NCI-H82 (cell line): ENCODE measurements at regions not wholly inside any gene's neighbourhood (a gene's known extent, or its start where the extent isn't known, plus 50 kb on each side); places are given as distances from the start of the nearest gene placed in this dataset.

Experiments used
- DNase-seq: peaks from one replicate; lab custom pipeline; 2025; lab: John Stamatoyannopoulos, UW

- DNase-seq, result no peak
These were observed 612.1 kb upstream of the MGMT start for GRCh38 chr10:128854963-128855362.

DNA sequence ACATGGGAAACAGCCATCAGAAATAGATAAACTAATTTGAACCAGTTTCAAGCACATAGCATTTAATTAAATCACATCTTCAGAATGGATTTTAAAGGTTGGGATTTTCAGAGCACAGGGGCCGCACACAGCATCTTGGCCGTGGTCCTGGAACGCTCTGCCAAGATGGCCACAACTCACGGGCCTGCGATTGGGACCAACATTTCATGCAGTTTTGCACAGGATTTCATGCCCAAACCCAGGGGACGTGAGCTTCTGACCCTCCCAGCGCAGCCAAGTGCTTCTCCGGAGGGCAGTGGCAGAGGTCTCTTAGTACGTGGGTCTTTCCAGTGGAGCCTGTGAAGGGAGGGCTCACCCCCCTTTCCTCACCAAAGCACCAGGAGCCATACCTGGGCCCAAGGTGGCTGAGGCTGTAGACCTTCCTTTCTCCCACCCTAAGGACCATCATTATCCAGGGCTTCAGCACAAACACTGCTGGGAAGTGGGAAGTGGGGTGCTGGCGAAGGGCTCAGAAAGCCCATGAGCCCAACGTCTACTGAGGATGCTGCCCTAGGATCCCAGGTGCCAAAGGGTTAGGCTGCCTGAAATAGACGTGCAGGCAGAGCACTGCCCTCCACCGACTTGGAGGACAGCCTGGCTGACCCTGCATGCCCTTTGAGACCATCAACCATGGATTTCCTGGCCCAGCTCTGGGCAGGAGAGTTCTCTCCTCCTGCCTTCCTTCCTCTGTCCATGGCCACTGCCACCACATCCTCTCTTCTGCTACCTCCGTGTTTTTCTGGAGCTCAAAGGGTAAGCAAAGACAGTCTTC, 611.2 kb upstream of the MGMT start:
- DNase-seq, result no peak

- DNase-seq, result peak; percentile 46
These were observed 607.2 kb upstream of the MGMT start for GRCh38 chr10:128859738-128860386.

GRCh38 chr10:128860574-128860973, 606.5 kb upstream of the MGMT start:
- DNase-seq, result no peak

DNA sequence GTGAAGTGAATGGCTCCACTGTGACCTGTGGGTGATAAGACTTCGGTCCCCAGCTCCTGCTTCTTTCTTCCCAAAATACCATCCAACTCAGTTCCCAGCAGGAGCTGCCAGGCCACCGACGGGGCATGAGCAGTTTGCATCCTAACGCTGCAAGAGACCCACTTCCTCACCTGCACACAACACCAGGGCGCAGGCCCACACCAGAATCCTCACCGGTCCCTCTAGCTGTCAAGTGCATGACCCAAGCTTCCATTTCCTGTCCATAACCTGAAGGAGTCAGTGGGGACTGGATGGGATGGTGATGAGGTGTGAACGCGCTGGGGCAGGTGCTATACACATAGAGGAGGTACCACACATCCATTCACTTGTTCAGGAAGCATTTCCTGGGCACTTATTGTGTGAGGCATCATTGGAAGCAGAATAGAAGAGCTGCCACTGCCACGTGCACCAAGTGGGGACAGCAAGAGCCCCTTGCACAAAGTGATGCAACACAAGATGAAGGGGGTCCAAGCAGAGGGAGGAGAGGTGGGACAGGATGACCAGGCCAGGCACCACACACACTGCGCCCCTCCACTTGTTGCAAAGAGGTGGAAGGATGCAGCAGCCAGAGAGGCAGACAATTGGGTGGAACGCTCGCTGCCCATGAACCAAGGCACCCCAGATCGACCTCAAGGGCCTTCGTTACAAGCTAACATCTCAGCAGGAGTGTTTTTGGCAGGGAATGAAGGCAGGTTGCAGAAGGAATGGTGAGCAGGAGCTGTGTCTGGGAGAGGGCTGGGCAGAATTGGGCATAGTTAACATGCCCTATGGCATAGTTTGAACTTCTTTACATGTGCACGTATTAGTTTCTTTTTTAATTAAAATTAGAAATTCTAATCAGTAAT, 605.8 kb upstream of the MGMT start:
- no peak for DNase-seq

- no peak for DNase-seq
These were observed 603.6 kb upstream of the MGMT start for GRCh38 chr10:128863411-128863810.

GRCh38 chr10:128863823-128864405, 603.1 kb upstream of the MGMT start:
- DNase-seq, result no peak

DNA sequence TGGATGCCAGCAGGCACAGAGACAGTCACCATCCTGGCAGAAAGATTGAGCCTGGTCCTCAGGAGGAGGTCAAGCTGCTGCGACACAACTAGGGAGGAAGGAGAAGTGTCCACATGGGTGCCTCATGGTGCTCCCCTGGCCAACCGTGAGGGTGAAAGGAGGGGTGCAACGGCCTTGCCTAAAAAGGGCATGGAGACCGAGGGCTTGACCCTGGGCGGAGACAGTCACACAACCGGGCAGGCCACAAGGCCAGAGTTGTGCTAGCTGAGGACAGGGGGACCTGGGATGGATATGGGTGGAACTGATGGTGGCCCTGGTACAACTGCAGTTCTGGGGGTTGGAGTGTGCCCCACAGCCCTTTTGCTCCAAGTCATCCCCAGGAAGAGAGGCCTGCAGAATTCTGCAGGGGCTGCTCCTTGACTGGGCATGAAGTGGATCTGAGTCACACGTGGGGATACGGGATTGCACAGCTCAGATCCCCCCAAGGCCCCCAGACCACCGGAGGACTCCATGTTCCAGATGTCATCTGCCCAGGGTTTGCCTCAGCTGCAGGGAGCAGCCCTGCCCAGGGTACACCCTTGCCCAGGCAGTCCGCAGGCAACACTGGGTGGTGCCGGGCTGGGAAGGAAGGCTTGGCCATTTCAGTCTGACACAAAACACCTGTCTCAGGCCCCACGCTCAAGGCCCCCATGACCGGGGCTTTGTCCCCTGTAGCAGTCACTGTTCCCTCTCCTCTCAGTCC, 602.3 kb upstream of the MGMT start:
- no peak for DNase-seq

- no peak for DNase-seq
These were observed 601.4 kb upstream of the MGMT start for GRCh38 chr10:128865436-128866195.

DNA sequence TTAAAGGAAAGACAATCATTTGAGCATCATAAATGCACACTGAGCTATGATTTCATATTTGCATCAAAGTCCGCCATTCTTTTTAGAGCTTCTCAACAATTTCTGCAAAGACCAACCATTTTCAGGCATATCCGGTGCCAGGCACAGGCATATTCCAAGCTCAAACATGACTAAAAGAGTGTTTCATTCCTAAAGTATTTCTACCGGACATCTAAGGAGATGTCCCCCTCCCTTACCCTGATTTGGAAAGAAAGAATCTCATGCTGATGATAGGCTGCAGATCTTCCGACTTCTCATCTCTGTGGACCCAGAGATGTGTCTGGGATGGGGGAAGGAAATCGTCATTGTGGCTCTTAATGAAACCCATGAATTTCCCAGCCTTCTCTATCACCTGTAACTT, 600.5 kb upstream of the MGMT start:
- DNase-seq, result no peak

DNA sequence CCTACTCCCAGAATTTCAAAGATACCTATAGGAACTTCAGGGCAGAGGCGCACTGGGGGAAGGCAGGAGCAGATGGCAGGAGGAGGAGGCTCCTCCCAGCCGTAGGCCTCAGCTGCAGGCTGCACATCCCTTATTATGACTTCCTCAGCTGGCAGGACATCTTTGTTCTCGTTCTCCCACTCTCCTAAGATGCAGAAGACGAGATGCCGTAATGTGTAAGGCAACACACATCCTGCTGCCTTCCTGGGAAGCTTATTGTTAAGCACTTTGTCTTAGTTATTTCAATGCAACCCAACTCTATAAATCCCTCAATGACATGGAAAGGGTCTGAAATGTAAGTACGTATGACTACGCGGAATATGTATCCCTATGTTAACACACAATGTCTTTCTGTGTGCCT, 599.8 kb upstream of the MGMT start:
- DNase-seq, result no peak

DNA sequence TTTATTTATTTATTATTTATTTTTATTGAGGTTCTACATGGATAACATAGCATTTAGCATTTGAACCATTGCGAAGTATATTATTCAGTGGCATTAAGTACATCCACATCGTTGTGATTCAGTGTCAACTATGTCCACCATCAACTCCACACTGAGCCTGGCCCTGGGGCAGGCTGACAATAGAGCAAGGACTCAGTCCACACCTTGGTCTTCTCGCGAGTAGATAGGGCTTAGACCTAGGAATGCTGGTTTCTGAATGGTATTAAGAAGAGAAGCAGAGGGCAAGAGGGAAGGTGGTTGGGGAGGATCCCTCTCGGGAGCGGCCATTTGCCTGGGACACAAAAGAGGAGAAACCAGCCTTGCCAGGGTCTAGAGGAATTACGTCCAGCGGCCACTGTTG, 599.2 kb upstream of the MGMT start:
- DNase-seq, result no peak

DNA sequence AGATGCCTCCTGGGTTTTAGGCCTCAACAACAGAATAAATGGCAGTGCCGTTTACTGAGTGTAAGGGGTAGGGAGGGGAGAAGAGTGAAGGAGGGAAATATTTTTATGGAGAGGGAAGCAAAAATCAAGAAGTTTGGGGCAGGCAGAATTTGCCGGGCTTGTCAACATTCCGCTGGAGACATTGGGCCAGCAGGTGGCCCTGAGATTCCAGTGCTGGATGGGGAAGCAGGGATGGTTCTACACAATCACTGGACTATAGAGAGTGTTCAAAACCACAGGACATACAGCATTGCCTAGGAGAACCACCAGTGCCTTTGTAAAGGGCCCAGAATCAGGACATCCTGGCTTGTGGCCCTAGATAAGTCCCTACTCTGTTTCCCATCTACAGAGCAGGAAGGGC, 598.6 kb upstream of the MGMT start:
- no peak for DNase-seq

GRCh38 chr10:128869101-128869749, 597.8 kb upstream of the MGMT start:
- no peak for DNase-seq

DNA sequence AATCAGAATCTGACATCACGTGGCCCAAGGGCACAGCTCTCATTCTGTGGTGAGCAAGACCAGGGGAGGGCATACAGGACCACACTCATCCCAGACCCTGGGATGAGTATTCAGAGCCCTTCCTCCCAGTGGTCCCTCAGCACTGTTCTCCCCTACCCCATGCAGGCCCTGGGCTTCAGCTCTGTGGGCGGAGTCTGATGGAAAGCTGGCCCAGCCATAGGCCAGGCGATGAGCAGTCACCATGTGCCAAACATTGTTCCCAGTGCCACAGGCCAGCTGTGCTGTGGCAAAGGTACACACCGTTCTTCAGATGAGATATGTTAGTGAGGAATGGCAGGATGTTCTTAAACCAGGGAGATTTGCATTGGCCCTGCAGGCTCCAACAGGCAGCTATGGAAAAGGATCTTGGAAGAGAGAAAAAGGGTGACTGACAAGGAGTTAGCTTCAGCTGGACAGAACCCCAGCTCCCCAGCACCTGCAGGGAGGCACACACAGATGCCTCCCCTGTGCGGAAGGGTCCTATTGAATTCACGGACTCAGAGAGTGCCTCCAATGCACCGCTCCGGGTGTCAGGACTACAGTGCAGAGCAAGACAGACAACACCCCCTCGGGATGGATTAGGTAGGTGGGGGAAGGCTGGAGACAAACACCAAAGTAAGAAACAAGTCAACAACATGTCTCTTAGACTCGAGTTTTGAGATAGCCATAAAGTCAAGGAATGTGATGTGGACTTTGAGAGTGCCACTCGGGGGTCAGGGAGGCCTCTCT, 596.0 kb upstream of the MGMT start:
- no peak for DNase-seq

DNA sequence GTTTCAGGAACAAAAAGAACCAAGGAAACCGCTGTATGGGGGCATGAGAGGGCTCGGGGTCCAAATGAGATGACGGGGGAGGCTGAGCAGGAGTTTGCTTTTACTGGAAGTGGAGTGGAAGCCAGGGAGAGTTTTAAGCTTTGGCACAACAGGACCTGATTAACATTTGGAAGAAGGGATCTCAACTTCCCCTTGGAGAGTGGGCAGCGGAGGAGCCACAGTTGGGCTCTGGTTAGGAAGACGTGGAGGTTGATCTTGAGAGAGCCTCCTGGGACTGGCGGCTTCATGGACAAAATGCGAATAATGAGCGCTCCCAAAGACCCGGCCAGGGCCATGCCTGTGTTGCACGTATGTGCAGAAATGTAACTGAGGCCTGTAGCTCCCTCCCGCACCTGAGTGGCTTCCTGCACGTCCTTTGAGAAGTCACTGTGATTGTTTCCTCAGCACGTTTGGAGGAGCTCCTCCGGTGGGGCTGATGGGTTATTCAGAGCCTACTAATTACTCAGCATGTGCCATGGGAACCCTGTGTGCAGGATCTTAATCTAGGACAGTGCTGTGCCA, 595.3 kb upstream of the MGMT start:
- no peak for DNase-seq

GRCh38 chr10:128873411-128874054, 593.5 kb upstream of the MGMT start:
- no peak for DNase-seq

DNA sequence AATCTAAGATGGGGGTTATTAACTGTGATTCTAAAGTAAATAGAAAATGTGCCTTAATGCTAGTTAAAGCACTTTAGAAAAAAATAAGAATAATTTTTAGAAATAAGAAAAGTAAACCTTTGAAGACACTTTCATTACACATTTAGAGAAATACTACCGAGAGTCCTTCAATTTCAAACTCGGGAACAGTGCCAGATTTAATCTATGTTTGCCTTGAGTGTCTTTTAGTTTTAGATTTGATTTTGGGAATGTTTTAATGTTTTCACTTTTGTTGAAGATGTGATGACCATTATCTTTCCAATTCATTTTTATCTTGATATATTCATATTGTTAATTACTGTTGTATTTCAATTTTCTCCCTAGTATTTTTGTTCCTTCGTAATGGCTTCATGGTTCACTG, 592.7 kb upstream of the MGMT start:
- no peak for DNase-seq
